NCI-H1436 (cell line): ENCODE measurements at regions not wholly inside any gene's neighbourhood (a gene's known extent, or its start where the extent isn't known, plus 50 kb on each side); places are given as distances from the start of the nearest gene placed in this dataset.

Experiments
- DNase-seq: peaks from one replicate; lab custom pipeline; 2025; lab: John Stamatoyannopoulos, UW

- DNase-seq: no peak
Measured at GRCh38 chr5:68431186-68431585, 215.6 kb downstream of the PIK3R1 start.

- no peak for DNase-seq
Measured at GRCh38 chr5:68431601-68432337, 216.2 kb downstream of the PIK3R1 start.

DNA sequence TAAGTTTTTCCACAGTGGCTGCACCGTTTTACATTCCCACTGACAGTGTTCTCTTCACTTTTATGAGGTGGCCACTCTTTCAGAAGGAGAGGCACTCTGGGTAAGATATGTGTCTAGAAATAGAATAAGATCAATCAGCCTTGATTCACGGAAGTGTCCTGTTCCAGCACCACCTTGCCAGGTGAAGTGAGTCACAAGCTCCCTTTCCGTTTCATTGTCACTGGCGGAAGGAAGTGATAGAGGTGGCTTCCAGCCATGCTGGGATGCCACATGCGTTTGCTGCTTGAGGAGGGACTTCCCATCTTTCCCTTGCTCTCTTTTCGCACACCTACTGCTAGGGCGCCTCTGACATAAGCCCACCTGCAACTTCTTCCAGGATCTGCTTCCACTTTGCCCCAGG, 217.1 kb downstream of the PIK3R1 start:
- DNase-seq: no peak

DNA sequence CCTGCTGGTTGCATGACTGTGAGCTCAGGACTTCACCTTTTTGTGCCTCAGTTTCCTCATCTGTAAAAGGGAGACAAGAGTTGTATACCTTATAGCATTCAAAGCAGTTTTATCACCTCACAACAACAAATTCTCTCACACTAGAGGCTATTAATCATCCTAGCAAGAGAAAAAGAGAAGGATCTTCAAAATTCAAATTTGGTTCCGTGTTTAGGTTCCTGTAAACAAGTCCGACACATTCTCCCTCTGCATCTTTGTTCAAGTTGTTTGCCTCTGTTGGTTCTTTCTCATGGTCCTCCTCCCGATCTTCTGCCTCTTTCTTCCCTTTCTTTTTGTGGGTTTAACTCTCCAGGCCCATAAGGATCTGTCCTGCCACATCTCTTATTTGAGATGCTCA, 218.0 kb downstream of the PIK3R1 start:
- no peak for DNase-seq

- DNase-seq: no peak
Measured at GRCh38 chr5:68433923-68434879, 218.6 kb downstream of the PIK3R1 start.

DNA sequence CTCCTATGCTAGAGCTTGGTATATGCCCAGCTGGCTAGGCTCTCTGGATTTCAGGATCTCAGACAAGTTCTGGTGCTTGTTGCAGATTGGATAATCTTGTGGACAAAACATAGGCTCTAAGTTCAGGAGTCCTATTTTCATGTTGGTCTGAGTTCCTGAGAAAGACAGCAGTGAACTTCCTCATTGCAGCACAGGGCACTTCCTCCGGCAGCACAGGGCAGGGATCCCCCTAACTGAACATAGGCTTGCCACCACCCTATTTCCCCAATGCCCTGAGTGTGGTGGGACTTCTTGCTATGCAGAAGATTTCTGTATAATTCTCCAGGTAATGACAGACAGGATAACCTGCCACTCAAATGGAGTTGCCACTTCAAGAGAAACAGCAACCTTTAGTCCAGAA, 220.1 kb downstream of the PIK3R1 start:
- no peak for DNase-seq

GRCh38 chr5:68436686-68437520, 221.3 kb downstream of the PIK3R1 start:
- DNase-seq: no peak

GRCh38 chr5:68438876-68439275, 223.3 kb downstream of the PIK3R1 start:
- DNase-seq: no peak

GRCh38 chr5:68440245-68440644, 224.7 kb downstream of the PIK3R1 start:
- DNase-seq: no peak

DNA sequence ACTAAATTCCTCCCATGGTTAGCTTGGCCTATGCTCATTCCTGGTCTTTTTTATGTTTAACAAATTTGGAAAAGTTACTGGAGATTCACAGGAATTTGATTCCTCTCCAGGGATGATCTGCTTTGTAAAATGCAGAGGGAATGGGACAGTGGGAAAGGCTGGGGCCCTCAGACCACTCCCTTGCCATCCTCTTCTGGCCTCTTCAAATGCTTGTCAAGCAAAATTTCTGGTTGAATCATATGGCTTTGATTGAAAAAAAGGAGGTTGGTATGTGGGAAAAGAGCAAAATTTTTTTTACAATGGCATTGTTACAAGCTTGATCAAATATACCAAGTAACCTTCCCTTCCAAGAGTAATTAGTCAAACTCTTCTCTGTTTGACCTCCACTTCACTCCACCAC, 225.1 kb downstream of the PIK3R1 start:
- DNase-seq: no peak

DNA sequence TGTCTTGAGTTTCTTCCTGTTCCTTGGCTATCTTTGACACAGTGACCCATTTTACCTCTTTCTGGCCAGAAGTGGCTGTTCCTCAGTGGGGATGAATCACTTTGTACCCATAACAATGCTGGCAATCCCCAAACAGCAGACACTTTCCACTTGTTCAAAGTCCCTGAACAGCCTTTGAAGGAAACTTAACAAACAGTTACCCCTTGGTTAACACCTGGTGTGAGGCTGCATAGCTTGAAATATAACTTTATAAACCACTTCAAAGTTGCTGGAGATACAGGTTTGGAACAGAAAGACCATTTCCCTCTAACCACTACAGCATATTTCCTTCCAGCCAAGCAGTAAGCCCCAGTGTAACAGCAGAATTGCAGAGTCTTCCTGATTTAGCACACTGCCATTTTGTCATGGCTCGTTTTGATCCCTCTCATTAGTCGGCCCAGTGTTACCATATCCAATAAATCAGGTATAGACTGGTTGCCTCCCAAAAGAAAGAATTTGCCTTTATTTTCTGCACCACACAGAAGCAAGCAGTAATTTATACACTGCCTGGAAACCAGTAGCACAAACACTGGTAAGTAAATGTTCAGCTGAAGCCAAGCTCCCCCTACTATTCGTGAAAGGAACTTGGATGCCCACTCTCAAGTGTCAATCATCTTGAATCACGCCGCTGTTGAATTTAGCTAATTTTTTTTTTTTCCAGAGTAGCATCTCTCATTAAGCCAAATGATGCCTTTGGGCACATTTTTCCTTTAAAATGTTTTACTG, 225.9 kb downstream of the PIK3R1 start:
- DNase-seq: no peak

DNA sequence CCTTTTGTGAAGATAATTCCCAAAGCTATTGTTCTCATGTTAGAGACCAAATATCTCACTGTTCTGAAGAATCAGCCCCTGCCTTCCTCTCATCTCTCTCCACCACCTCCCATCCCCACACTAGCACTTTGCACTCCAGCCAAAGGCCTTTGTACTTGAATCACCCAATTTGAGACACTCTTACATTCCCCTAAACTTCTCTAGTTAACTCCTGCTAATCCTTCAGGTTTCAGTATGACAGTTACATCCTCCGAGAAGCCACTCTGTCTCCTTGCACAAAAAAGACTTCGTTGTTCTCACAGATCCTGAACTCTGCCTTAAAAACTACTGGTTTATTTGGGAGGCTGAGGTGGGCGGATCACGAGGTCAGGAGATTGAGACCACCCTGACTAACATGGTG, 227.5 kb downstream of the PIK3R1 start:
- no peak for DNase-seq

DNA sequence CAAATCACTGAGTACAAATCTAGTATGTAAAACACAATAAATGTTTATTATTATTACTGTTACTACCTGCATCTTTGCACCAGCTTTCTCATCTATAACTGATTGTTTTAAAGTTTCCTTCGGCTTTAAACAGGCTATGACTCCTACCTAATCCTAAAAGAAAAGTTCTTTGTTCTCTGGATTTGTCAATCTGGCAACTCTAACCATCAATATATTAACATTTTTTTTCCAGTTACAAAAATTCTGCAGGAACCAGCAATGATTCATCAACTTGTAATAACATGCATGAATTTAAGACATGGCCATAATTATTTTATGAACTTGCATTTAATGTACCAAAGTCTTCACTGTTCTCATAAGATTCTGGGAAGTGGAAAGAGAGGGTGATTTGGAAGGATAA, 228.5 kb downstream of the PIK3R1 start:
- DNase-seq: no peak

- DNase-seq: no peak
Measured at GRCh38 chr5:68444833-68445232, 229.3 kb downstream of the PIK3R1 start.

- DNase-seq: no peak
Measured at GRCh38 chr5:68445257-68446069, 229.9 kb downstream of the PIK3R1 start.

DNA sequence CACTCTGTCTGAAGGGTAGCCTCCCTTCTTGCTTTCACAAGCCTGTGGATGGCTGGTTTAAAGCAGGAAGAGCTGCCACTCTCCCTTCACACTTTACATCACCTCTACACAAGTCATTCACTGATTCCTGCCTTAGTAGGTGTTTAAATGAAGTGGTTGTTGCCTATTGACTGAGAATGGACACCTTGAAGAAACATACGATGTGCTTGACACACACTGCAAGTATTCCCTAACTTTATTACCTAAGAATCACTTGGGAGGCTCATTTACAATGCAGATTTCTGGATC, 230.5 kb downstream of the PIK3R1 start:
- DNase-seq: no peak

- DNase-seq: no peak
Measured at GRCh38 chr5:68446487-68446894, 230.9 kb downstream of the PIK3R1 start.

GRCh38 chr5:68447136-68447929, 231.8 kb downstream of the PIK3R1 start:
- DNase-seq: no peak

DNA sequence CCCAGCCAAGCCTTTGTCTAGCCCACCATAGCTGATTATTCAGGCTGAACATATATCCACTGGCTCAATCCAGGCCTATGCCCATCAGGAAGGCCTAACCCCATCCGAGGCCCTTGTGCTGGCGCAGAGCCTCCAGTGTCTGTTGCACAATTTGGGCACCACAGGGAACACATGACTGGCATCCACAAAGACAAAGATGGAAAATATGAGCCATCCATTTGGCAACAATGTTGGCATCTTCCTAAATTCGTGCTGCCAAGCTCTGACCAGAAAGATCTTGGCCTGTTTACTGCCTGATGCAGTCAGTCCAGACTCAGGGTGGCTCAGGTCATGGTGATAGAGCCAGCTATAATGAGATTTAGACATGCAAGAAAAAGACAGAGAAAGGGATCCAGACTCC, 233.8 kb downstream of the PIK3R1 start:
- no peak for DNase-seq

GRCh38 chr5:68450245-68450852, 234.8 kb downstream of the PIK3R1 start:
- DNase-seq: no peak
